Retinal pigment epithelial cell (primary cell): ENCODE measurements at regions not wholly inside any gene's neighbourhood (a gene's known extent, or its start where the extent isn't known, plus 50 kb on each side); places are given as distances from the start of the nearest gene placed in this dataset.

ENCODE experiments used
- DNase-seq: peaks from one replicate; pipeline ENCODE4 v3.0.0-alpha.2; 2010; ENCODE audit warnings: low read depth
- H3K4me3 ChIP-seq: 2 replicates; pipeline ENCODE4 v1.5.1; 2011; ENCODE audit warnings: mild to moderate bottlenecking, low read length, control low read depth, moderate library complexity
- CTCF ChIP-seq: conservative IDR thresholded peaks from 2 replicates; pipeline ENCODE4 v1.5.1; 2011; ENCODE audit warnings: low read depth, low read length, control low read depth, inconsistent platforms

GRCh38 chr2:120988700-120989511 lies 253.2 kb downstream of the GLI2 start:
- no peak for TF ChIP-seq CTCF
- no peak for DNase-seq
- no peak overlapping the region for H3K4me3 ChIP-seq

- no peak overlapping the region for H3K4me3 ChIP-seq
- no peak for TF ChIP-seq CTCF
- DNase-seq, result no peak
These were observed 254.1 kb downstream of the GLI2 start for GRCh38 chr2:120989512-120990441.

DNA sequence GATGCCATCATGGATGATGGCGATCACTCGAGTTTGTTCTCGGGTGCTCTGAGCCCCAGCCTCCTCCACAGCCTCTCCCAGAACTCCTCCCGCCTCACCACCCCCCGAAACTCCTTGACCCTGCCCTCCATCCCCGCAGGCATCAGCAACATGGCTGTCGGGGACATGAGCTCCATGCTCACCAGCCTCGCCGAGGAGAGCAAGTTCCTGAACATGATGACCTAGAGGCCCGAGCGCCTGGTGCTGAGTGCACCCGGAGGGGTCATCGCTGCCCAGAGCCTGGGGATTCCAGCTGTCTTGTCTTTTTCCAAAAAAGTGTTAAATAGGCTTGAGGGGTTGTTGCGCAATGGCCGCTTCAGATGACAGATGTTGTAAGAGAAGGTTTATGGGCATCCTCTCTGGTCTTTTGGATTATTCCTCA lies 254.8 kb downstream of the GLI2 start:
- no peak overlapping the region for H3K4me3 ChIP-seq
- no peak for TF ChIP-seq CTCF
- DNase-seq, result no peak

- DNase-seq, result no peak
- no peak for TF ChIP-seq CTCF
- no peak overlapping the region for H3K4me3 ChIP-seq
These were observed 255.8 kb downstream of the GLI2 start for GRCh38 chr2:120991441-120991840.

- DNase-seq, result no peak
- no peak overlapping the region for H3K4me3 ChIP-seq
- TF ChIP-seq CTCF, result no peak
These were observed 257.3 kb downstream of the GLI2 start for GRCh38 chr2:120992791-120993555.

DNA sequence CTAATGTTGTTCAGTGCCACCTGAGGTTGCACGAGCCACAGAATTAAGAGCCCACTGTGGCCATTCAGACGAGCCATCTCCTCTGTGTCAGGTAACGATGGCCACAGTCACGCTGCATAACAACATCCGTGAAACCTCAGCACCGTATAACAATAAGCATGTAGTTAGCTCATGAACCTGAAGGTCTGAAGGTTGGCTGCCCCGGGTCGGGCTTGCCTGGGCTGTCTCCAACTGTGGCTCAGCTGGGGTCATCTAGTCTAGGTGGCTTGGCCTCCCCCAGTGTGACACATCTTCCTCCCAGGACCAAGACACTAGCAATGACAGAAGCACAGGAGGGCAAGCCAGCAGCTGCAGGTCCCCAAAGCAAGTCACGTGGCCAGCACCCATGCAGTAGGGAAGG lies 258.0 kb downstream of the GLI2 start:
- no peak for TF ChIP-seq CTCF
- H3K4me3 ChIP-seq, result no peak overlapping the region
- no peak for DNase-seq
